ENCODE measurements at regions not wholly inside any gene's neighbourhood (a gene's known extent, or its start where the extent isn't known, plus 50 kb on each side); places are given as distances from the start of the nearest gene placed in this dataset.

DNA sequence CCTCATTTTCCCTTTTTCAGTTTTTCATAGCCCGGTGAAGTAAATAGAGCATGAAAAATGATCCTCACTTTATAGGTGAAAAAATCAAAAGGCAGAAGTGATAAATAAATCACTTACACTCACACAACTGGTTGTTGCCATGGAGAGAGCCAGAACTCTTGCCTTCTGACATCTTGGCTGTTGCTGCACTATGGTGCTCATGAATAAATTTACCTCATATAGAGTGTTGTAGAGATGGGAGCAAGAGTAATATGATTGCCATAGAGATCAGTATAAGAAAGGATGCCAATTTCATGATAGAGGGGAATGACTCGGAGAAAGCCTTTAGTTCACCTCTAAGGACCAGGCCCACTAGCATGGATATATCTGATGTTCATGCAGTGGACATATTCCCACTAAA is 82.5 kb upstream of the TMEM178A start:
- WGBS (ENCODE audit: insufficient coverage, insufficient replicate concordance, low lambda C conversion rate, missing lambda C conversion rate) = 19% methylated on average over 2 of the region's 2 CpGs
- no peak for FAIRE-seq
- ChIA-PET CTCF (interaction anchor here (1.0 kb wide), 1 partner anchor 465 kb away, joined by 3 read pairs; no protein-coding TSS in a partner anchor), POLR2A (no interaction called here), SMC1A (ENCODE audit: uncharacterized antibody, unreplicated experiment) (no interaction called here), RAD21 (ENCODE audit: unreplicated experiment) (no interaction called here)
- Histone ChIP-seq H4K20me1 (ENCODE audit: control insufficient read depth, insufficient read depth) (no peaks in the 10 kb centered on the region), H3K4me1 (ENCODE audit: control insufficient read depth, insufficient read depth, low read length) (no peaks in the 10 kb centered on the region), H2AFZ (ENCODE audit: control insufficient read depth, low read depth, low read length) (no peak overlapping the region), H3K9me3 (replicated peaks; ENCODE audit: control insufficient read depth, insufficient read depth, low read length) (no peaks in the 10 kb centered on the region; the same call in 2 of the 3 replicates), H3K4me3 (no peak overlapping the region), H3K9ac (ENCODE audit: control insufficient read depth, insufficient read depth, low read length) (no peak overlapping the region), H3K4me2 (ENCODE audit: control insufficient read depth, insufficient read depth) (no peak overlapping the region), H3K36me3 (ENCODE audit: control insufficient read depth in 2 of 2, insufficient read depth in 2 of 2, low read length in 1 of 2) (no peaks in the 10 kb centered on the region), H3K27ac (ENCODE audit: control insufficient read depth, insufficient read depth) (no peak overlapping the region), H3K79me2 (ENCODE audit: control insufficient read depth, insufficient read depth, low read length) (no peaks in the 10 kb centered on the region), H3K27me3 (replicated peaks in 1 of 2; ENCODE audit: control insufficient read depth in 2 of 2, insufficient read depth in 2 of 2, low read length in 1 of 2) (no peaks in the 10 kb centered on the region; a peak in 1 of 4 replicates)
- no peak for ATAC-seq
- in situ Hi-C loops (cut with MboI) (no loop called here), intact Hi-C loops (cut with micrococcal nuclease; ENCODE audit: unreplicated experiment) (no loop called here)
- DNase-seq (ENCODE audit: low read depth, low spot score) = no peak
- TF ChIP-seq NFIC (IDR thresholded peaks at IDR 0.05; ENCODE audit: low read depth, low read length) = no peak
- no TSS peak for BruUV-seq (replicated peaks)

DNA sequence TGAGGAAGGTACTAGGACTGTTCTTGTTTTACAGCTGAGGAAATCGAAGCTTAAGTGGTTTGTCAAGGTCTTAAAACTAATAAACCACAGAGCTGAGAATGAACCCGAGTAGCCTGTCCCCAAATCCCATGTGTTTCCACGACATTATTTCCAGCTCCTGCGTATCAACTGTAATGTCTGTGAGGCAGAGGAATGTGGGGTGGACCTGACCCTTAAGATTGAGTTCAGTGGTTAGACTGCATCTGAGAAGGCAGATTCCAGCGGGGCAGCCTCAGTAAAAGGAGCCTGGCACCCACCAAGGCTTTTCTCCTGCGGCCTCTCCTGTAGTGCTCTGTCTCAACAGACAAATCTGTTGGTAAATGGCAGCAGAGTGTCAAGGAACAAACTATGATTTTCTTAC is 81.9 kb upstream of the TMEM178A start:
- no peak for ATAC-seq
- Histone ChIP-seq H3K9ac (ENCODE audit: control insufficient read depth, insufficient read depth, low read length) (no peak overlapping the region), H3K4me1 (ENCODE audit: control insufficient read depth, insufficient read depth, low read length) (no peaks in the 10 kb centered on the region), H3K4me3 (no peak overlapping the region), H3K36me3 (ENCODE audit: control insufficient read depth in 2 of 2, insufficient read depth in 2 of 2, low read length in 1 of 2) (no peaks in the 10 kb centered on the region), H3K9me3 (replicated peaks; ENCODE audit: control insufficient read depth, insufficient read depth, low read length) (no peaks in the 10 kb centered on the region; the same call in 2 of the 3 replicates), H3K79me2 (ENCODE audit: control insufficient read depth, insufficient read depth, low read length) (no peaks in the 10 kb centered on the region), H2AFZ (ENCODE audit: control insufficient read depth, low read depth, low read length) (no peak overlapping the region), H3K27ac (ENCODE audit: control insufficient read depth, insufficient read depth) (no peak overlapping the region), H4K20me1 (ENCODE audit: control insufficient read depth, insufficient read depth) (no peaks in the 10 kb centered on the region), H3K4me2 (ENCODE audit: control insufficient read depth, insufficient read depth) (no peak overlapping the region), H3K27me3 (replicated peaks in 1 of 2; ENCODE audit: control insufficient read depth in 2 of 2, insufficient read depth in 2 of 2, low read length in 1 of 2) (no peaks in the 10 kb centered on the region; a peak in 1 of 4 replicates)
- no peak for FAIRE-seq
- intact Hi-C loops (cut with micrococcal nuclease; ENCODE audit: unreplicated experiment) = no loop called here
- CTCF ChIA-PET = no interaction called here
- no TSS peak for BruUV-seq (replicated peaks)
- SMC1A ChIA-PET (ENCODE audit: uncharacterized antibody, unreplicated experiment) = no interaction called here
- TF ChIP-seq, protein P1, sequence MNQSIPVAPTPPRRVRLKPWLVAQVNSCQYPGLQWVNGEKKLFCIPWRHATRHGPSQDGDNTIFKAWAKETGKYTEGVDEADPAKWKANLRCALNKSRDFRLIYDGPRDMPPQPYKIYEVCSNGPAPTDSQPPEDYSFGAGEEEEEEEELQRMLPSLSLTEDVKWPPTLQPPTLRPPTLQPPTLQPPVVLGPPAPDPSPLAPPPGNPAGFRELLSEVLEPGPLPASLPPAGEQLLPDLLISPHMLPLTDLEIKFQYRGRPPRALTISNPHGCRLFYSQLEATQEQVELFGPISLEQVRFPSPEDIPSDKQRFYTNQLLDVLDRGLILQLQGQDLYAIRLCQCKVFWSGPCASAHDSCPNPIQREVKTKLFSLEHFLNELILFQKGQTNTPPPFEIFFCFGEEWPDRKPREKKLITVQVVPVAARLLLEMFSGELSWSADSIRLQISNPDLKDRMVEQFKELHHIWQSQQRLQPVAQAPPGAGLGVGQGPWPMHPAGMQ (IDR thresholded peaks at IDR 0.05; ENCODE audit: borderline replicate concordance) = no peak
- TF ChIP-seq, protein P2, sequence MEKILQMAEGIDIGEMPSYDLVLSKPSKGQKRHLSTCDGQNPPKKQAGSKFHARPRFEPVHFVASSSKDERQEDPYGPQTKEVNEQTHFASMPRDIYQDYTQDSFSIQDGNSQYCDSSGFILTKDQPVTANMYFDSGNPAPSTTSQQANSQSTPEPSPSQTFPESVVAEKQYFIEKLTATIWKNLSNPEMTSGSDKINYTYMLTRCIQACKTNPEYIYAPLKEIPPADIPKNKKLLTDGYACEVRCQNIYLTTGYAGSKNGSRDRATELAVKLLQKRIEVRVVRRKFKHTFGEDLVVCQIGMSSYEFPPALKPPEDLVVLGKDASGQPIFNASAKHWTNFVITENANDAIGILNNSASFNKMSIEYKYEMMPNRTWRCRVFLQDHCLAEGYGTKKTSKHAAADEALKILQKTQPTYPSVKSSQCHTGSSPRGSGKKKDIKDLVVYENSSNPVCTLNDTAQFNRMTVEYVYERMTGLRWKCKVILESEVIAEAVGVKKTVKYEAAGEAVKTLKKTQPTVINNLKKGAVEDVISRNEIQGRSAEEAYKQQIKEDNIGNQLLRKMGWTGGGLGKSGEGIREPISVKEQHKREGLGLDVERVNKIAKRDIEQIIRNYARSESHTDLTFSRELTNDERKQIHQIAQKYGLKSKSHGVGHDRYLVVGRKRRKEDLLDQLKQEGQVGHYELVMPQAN (conservative IDR thresholded peaks at IDR 0.05) = no peak
- 41% methylated on average over 6 of the region's 6 CpGs for WGBS (ENCODE audit: insufficient coverage, insufficient replicate concordance, low lambda C conversion rate, missing lambda C conversion rate)
- no peak for DNase-seq (ENCODE audit: low read depth, low spot score)
- in situ Hi-C loops (cut with MboI) = no loop called here
- RAD21 ChIA-PET (ENCODE audit: unreplicated experiment) = no interaction called here
- POLR2A ChIA-PET = no interaction called here
